ENCODE measurements at regions not wholly inside any gene's neighbourhood (a gene's known extent, or its start where the extent isn't known, plus 50 kb on each side); places are given as distances from the start of the nearest gene placed in this dataset.

DNA sequence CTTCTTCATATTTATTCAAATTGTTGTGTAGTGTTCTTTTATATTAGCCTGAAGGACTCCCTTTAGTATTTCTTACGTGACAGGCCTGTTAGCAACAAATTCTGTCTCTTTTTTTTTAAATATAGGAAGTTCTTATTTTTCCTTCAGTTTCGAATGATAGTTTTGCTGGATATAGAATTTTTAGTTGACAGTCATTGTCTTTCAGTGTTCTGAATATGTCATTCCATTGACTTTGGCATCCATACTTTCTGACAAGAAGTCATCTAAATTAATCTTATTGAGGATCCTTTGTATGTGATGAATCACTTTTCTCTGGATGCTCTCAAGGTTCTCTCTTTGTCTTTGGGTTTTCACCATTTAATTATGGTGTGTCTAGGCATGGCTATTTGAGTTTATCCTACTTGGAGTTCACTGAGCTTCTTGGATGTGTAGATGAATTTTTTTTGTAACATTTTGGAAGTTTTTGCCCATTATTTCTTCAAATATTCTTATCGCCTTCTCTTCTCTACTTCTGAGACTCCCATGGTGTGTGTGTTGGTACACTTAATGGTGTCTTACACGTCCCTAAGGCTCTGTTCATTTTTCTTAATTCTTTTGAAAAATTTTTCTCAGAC lies 82.5 kb upstream of the GTSF1L start:
- no peaks in the 10 kb centered on the region for H3K4me1 ChIP-seq
- DNase-seq, result no peak
- 49 to 53% methylated on average over 4 of the region's 4 CpGs for WGBS, 2 donors

GRCh38 chr20:43804781-43805180 lies 78.0 kb upstream of the GTSF1L start:
- Histone ChIP-seq H3K27ac (no peak overlapping the region), H3K27me3 (no peaks in the 10 kb centered on the region), H3K36me3 (replicated peaks in 1 of 2; ENCODE audit: insufficient read depth in 1 of 2, low read depth in 2 of 2) (no peaks in the 10 kb centered on the region), H3K4me1 (no peaks in the 10 kb centered on the region), H3K9me3 (peaks cover 0 to 7% (median 0%) of the 10 kb centered on the region in 3 donors), H3K4me3 (no peak overlapping the region)
- 38 to 47% methylated on average over 5 of the region's 5 CpGs for WGBS, 2 donors
- TF ChIP-seq POLR2A (IDR thresholded peaks at IDR 0.05), result no peak
- TF ChIP-seq, protein P1, sequence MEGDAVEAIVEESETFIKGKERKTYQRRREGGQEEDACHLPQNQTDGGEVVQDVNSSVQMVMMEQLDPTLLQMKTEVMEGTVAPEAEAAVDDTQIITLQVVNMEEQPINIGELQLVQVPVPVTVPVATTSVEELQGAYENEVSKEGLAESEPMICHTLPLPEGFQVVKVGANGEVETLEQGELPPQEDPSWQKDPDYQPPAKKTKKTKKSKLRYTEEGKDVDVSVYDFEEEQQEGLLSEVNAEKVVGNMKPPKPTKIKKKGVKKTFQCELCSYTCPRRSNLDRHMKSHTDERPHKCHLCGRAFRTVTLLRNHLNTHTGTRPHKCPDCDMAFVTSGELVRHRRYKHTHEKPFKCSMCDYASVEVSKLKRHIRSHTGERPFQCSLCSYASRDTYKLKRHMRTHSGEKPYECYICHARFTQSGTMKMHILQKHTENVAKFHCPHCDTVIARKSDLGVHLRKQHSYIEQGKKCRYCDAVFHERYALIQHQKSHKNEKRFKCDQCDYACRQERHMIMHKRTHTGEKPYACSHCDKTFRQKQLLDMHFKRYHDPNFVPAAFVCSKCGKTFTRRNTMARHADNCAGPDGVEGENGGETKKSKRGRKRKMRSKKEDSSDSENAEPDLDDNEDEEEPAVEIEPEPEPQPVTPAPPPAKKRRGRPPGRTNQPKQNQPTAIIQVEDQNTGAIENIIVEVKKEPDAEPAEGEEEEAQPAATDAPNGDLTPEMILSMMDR (IDR thresholded peaks at IDR 0.05), result no peak
- intact Hi-C loops (cut with DNase I), result no loop called here
- no peak for ATAC-seq
- DNase-seq, result no peak

More for the DNA sequence above, 82.5 kb upstream of the GTSF1L start:
- no peaks in the 10 kb centered on the region for H3K27me3 ChIP-seq
- H3K9me3 ChIP-seq, result peaks cover 0 to 12% (median 0%) of the 10 kb centered on the region in 3 donors
- intact Hi-C loops (cut with DNase I), result no loop called here
- TF ChIP-seq POLR2A (IDR thresholded peaks at IDR 0.05), result no peak
- TF ChIP-seq, protein P1 (IDR thresholded peaks at IDR 0.05), result no peak
- H3K27ac ChIP-seq, result no peak overlapping the region
- H3K4me3 ChIP-seq, result no peak overlapping the region
- H3K36me3 ChIP-seq (replicated peaks in 1 of 2; ENCODE audit: insufficient read depth in 1 of 2, low read depth in 2 of 2), result no peaks in the 10 kb centered on the region
- no peak for ATAC-seq

GRCh38 chr20:43803276-43803675 lies 76.5 kb upstream of the GTSF1L start:
- ATAC-seq, result no peak

GRCh38 chr20:43800186-43800585 lies 73.4 kb upstream of the GTSF1L start:
- Histone ChIP-seq H3K9me3 (peaks cover 0 to 7% (median 0%) of the 10 kb centered on the region in 3 donors), H3K27ac (no peak overlapping the region), H3K36me3 (replicated peaks in 1 of 2; ENCODE audit: insufficient read depth in 1 of 2, low read depth in 2 of 2) (no peaks in the 10 kb centered on the region), H3K4me1 (no peaks in the 10 kb centered on the region), H3K4me3 (no peak overlapping the region), H3K27me3 (no peaks in the 10 kb centered on the region)
- WGBS, 2 donors, result 59 to 65% methylated on average over 6 of the region's 6 CpGs
- intact Hi-C loops (cut with DNase I), result no loop called here
- ATAC-seq (no peak), DNase-seq (no peak)
- TF ChIP-seq POLR2A (IDR thresholded peaks at IDR 0.05), result no peak
- TF ChIP-seq, protein P1 (IDR thresholded peaks at IDR 0.05), result no peak

More at GRCh38 chr20:43803276-43803675, 76.5 kb upstream of the GTSF1L start:
- Histone ChIP-seq H3K4me3 (no peak overlapping the region), H3K27me3 (no peaks in the 10 kb centered on the region), H3K27ac (no peak overlapping the region), H3K36me3 (replicated peaks in 1 of 2; ENCODE audit: insufficient read depth in 1 of 2, low read depth in 2 of 2) (no peaks in the 10 kb centered on the region), H3K9me3 (peaks cover 0 to 7% (median 0%) of the 10 kb centered on the region in 3 donors), H3K4me1 (no peaks in the 10 kb centered on the region)
- no peak for TF ChIP-seq POLR2A (IDR thresholded peaks at IDR 0.05)
- TF ChIP-seq, protein P1 (IDR thresholded peaks at IDR 0.05), result no peak
- DNase-seq, result no peak
- intact Hi-C loops (cut with DNase I), result no loop called here

GRCh38 chr20:43799741-43800140 lies 72.9 kb upstream of the GTSF1L start:
- 71 to 83% methylated on average over 5 of the region's 5 CpGs for WGBS, 2 donors

More at GRCh38 chr20:43799741-43800140, 72.9 kb upstream of the GTSF1L start:
- DNase-seq, result no peak
- TF ChIP-seq, protein P1 (IDR thresholded peaks at IDR 0.05), result no peak
- TF ChIP-seq POLR2A (IDR thresholded peaks at IDR 0.05), result no peak
- H3K4me3 ChIP-seq, result no peak overlapping the region
- H3K27me3 ChIP-seq, result no peaks in the 10 kb centered on the region
- H3K27ac ChIP-seq, result no peak overlapping the region
- no peaks in the 10 kb centered on the region for H3K4me1 ChIP-seq
- intact Hi-C loops (cut with DNase I), result no loop called here
- ATAC-seq, result no peak
- peaks cover 0 to 3% (median 0%) of the 10 kb centered on the region in 3 donors for H3K9me3 ChIP-seq
- no peaks in the 10 kb centered on the region for H3K36me3 ChIP-seq (replicated peaks in 1 of 2; ENCODE audit: insufficient read depth in 1 of 2, low read depth in 2 of 2)
